AG04449 (cell line): ENCODE measurements at regions not wholly inside any gene's neighbourhood (a gene's known extent, or its start where the extent isn't known, plus 50 kb on each side); places are given as distances from the start of the nearest gene placed in this dataset.

ENCODE experiments used
- CTCF ChIA-PET: fragments of 350-600 bp; formaldehyde crosslinking; extraction: SDS; loops from one replicate; lab custom pipeline; 2021; ENCODE audit warnings: antibody characterized with exemption; lab: Yijun Ruan, JAX
- POLR2A ChIA-PET: fragments of 400-600, 350-600 bp; formaldehyde crosslinking; extraction: SDS; loops from one replicate; lab custom pipeline; 2020; ENCODE audit warnings: antibody characterized with exemption, inconsistent platforms; lab: Yijun Ruan, JAX
- DNase-seq: peaks from one replicate; pipeline ENCODE4 v3.0.0-alpha.2; 2010; ENCODE audit warnings: low read depth, low spot score
- H3K4me3 ChIP-seq: 2 replicates; pipeline ENCODE4 v1.5.1; 2011; ENCODE audit warnings: low read depth, mild to moderate bottlenecking, control low read depth, low read length
- TF ChIP-seq, protein P1 (sequence below): IDR thresholded peaks from one replicate; pipeline ENCODE4 v1.5.1; 2011; ENCODE audit warnings: mild to moderate bottlenecking, moderate library complexity, low read length, control low read depth, inconsistent platforms; ENCODE audit not compliant: insufficient read depth; ENCODE audit errors: missing control alignments

DNA sequence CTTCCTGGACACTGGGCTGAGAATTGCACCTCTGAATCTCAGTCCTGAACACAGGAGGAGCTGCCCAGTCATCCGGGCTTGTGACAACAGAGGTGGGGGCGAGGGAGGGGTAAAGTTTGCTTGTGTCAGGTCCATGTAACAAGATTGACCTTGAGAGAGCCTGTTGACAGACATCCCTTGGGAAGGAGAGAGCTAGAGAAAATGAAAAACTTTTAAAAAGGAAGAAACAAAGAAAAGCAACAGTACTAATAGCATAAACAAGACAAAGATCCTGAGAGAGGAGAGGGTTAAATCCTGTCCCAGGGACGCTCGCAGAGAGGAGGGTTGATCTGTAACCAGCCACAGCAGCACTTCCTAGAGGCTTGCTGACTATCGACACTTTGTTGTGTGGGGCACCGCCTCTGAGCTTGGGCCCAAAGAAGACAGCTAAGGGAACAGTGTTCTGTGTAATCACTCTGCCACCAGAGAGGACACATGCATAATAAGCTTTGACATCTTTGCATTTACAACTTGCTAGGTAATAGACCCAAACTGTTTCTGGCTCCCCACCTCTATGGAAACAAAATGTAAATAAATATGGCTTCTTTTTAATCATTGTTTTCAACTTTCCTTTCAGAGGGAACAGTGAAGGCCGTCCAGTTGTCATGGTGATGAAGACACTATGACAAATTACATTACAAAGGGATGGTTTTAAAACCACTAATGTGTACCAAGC lies 363.7 kb downstream of the CSNK1G3 start:
- TF ChIP-seq, protein P1, sequence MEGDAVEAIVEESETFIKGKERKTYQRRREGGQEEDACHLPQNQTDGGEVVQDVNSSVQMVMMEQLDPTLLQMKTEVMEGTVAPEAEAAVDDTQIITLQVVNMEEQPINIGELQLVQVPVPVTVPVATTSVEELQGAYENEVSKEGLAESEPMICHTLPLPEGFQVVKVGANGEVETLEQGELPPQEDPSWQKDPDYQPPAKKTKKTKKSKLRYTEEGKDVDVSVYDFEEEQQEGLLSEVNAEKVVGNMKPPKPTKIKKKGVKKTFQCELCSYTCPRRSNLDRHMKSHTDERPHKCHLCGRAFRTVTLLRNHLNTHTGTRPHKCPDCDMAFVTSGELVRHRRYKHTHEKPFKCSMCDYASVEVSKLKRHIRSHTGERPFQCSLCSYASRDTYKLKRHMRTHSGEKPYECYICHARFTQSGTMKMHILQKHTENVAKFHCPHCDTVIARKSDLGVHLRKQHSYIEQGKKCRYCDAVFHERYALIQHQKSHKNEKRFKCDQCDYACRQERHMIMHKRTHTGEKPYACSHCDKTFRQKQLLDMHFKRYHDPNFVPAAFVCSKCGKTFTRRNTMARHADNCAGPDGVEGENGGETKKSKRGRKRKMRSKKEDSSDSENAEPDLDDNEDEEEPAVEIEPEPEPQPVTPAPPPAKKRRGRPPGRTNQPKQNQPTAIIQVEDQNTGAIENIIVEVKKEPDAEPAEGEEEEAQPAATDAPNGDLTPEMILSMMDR = no peak
- ChIA-PET CTCF (interaction anchor here (1.6 kb wide), 1 partner anchor 14 kb away, joined by 3 read pairs; no protein-coding TSS in a partner anchor), POLR2A (no interaction called here)
- no peak for DNase-seq
- no peak overlapping the region for H3K4me3 ChIP-seq

- ChIA-PET POLR2A (no interaction called here), CTCF (interaction anchor here (1.6 kb wide), 1 partner anchor 15 kb away, joined by 3 read pairs; no protein-coding TSS in a partner anchor)
- no peak for DNase-seq
- TF ChIP-seq, protein P1 = no peak
- no peak overlapping the region for H3K4me3 ChIP-seq
These were observed 362.7 kb downstream of the CSNK1G3 start for GRCh38 chr5:123874600-123875201.

DNA sequence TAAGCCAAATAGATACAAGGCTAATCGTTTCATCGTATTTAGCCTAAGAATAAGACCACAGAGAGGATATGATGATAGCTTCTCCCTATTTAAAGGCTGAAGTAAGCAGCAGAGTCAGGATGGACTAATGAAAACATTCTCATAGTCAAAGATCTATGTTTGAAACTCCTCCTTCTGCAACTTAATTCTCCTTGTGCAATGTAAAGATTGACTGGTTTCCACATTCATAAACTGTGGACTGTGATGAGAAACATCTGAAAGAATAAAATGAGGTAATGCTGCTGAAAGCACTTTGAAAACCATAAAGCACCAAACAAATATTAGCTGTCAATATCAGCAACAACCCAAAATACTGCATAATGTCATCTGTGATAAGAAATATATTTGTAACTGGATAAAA lies 361.9 kb downstream of the CSNK1G3 start:
- no peak for DNase-seq

DNA sequence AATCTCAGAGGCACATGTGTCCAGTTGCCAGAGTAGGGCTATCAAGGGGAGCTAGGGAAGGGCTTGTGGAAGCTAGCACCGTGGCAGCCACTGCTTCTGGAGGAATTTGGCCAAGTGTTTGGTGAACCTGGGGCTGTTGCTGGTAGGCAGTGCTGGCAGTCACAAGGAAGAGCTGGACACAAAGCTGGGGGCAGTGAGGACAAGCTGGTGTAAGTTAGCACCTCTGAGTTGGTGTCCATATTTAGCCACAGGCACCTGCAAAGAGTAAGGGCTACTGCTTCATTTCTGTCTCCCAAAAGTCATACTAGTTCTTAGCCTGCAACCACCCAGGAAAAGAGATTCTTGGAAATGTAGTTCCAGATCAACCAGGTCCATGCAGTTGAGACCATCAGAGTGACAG lies 359.4 kb downstream of the CSNK1G3 start:
- ChIA-PET POLR2A (no interaction called here), CTCF (interaction anchor here (1.6 kb wide), 1 partner anchor 11 kb away, joined by 4 read pairs; no protein-coding TSS in a partner anchor)
- H3K4me3 ChIP-seq = no peak overlapping the region
- TF ChIP-seq, protein P1 = no peak
- no peak for DNase-seq

More for the DNA sequence above, 361.9 kb downstream of the CSNK1G3 start:
- TF ChIP-seq, protein P1 = no peak
- POLR2A ChIA-PET = no interaction called here
- H3K4me3 ChIP-seq = no peak overlapping the region
- CTCF ChIA-PET = no interaction called here

- TF ChIP-seq, protein P1 = no peak
- ChIA-PET POLR2A (no interaction called here), CTCF (interaction anchor here (0.9 to 1.6 kb wide), 3 partner anchors 11 to 198 kb away, joined by 3 to 5 read pairs (median 4); no protein-coding TSS in a partner anchor)
- no peak overlapping the region for H3K4me3 ChIP-seq
- no peak for DNase-seq
These were observed 356.9 kb downstream of the CSNK1G3 start for GRCh38 chr5:123868881-123869280.

DNA sequence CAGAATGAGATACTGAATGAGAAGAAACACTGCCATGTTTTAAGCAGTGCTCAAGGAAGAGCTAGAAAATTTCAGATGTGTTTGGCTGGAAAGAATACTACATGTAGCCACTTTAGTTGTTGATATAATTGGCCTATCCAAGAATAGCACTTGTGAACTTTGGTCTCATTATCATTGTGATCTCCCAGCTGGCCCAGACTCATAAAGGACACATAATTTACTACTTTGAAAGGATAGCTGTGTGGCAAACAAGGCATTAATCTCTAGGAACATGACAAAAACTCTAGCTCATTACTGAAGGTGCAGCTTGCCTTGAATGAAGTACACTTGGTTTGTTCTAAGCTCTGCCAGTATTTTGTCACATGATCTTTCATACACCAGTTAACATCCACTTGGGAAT lies 356.3 kb downstream of the CSNK1G3 start:
- ChIA-PET POLR2A (no interaction called here), CTCF (interaction anchor here (0.9 to 1.6 kb wide), 3 partner anchors 11 to 198 kb away, joined by 3 to 5 read pairs (median 4); no protein-coding TSS in a partner anchor)
- no peak overlapping the region for H3K4me3 ChIP-seq
- no peak for DNase-seq
- TF ChIP-seq, protein P1 = no peak
